Endothelial cell (in vitro differentiated cells): ENCODE measurements at regions not wholly inside any gene's neighbourhood (a gene's known extent, or its start where the extent isn't known, plus 50 kb on each side); places are given as distances from the start of the nearest gene placed in this dataset.
"Not testable (repeated sequence)": the region's sequence is repeated elsewhere in the genome, so short reads cannot be mapped to it uniquely, and the experiment has no call there.

Experiments
- DNase-seq: peaks from one replicate; pipeline ENCODE4 v3.0.0; 2021; ENCODE audit warnings: low spot score
- H3K27ac Mint-ChIP-seq: one replicate; pipeline ENCODE4 v1.8.0; 2021; ENCODE audit warnings: mixed read lengths, inconsistent platforms; ENCODE audit not compliant: unreplicated experiment
- H3K27me3 Mint-ChIP-seq: one replicate; pipeline ENCODE4 v1.8.0; 2021; ENCODE audit warnings: mild to moderate bottlenecking, moderate library complexity, mixed read lengths, inconsistent platforms; ENCODE audit not compliant: unreplicated experiment
- H3K36me3 Mint-ChIP-seq: one replicate; pipeline ENCODE4 v1.8.0; 2021; ENCODE audit warnings: mild to moderate bottlenecking, low read depth, mixed read lengths, inconsistent platforms; ENCODE audit not compliant: unreplicated experiment
- H3K4me1 Mint-ChIP-seq: one replicate; pipeline ENCODE4 v1.8.0; 2021; ENCODE audit warnings: mild to moderate bottlenecking, mixed read lengths, inconsistent platforms; ENCODE audit not compliant: unreplicated experiment
- H3K4me3 Mint-ChIP-seq: one replicate; pipeline ENCODE4 v1.8.0; 2021; ENCODE audit warnings: mild to moderate bottlenecking, mixed read lengths, inconsistent platforms; ENCODE audit not compliant: unreplicated experiment
- H3K9me3 Mint-ChIP-seq: one replicate; pipeline ENCODE4 v1.8.0; 2021; ENCODE audit warnings: mixed read lengths, inconsistent platforms; ENCODE audit not compliant: unreplicated experiment
- TF ChIP-seq, protein P1 (sequence below): fragments of 200-600 bp; sonication (generic); IDR thresholded peaks from one replicate; pipeline ENCODE4 v1.5.0; 2021; ENCODE audit warnings: antibody characterized with exemption; ENCODE audit not compliant: unreplicated experiment

DNA sequence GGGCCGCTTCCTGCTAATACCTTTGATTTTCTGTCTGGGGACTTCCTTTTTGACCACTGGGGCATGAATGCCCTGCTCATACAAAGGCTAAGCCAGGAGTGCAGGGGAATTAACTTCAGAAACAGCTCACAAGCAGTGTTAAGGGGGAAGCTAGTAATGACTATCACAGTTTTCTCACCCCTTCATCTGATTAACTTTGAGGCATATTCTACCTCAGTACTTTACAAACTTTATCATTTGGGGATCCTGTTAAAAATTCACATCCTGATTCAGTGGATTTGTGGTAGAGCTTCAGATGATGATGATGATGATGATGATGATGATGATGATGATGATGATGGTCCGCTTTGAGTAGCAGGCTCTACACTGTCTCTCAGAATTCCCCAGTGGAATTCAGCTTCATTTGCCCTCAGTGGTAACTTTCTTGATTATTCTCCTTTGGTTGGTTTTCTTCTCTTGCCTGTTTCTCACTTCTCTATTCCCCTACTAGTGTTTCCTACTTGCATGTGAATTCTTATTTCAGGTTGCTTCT lies 78.4 kb upstream of the TMEM170B start:
- DNase-seq = no peak
- peaks cover 6% of the 10 kb centered on the region for H3K4me1 Mint-ChIP-seq
- no peaks in the 10 kb centered on the region for H3K36me3 Mint-ChIP-seq
- H3K27ac Mint-ChIP-seq = no peak overlapping the region
- peaks cover 2% of the 10 kb centered on the region for H3K27me3 Mint-ChIP-seq
- TF ChIP-seq, protein P1, sequence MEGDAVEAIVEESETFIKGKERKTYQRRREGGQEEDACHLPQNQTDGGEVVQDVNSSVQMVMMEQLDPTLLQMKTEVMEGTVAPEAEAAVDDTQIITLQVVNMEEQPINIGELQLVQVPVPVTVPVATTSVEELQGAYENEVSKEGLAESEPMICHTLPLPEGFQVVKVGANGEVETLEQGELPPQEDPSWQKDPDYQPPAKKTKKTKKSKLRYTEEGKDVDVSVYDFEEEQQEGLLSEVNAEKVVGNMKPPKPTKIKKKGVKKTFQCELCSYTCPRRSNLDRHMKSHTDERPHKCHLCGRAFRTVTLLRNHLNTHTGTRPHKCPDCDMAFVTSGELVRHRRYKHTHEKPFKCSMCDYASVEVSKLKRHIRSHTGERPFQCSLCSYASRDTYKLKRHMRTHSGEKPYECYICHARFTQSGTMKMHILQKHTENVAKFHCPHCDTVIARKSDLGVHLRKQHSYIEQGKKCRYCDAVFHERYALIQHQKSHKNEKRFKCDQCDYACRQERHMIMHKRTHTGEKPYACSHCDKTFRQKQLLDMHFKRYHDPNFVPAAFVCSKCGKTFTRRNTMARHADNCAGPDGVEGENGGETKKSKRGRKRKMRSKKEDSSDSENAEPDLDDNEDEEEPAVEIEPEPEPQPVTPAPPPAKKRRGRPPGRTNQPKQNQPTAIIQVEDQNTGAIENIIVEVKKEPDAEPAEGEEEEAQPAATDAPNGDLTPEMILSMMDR = no peak
- no peaks in the 10 kb centered on the region for H3K9me3 Mint-ChIP-seq
- no peak overlapping the region for H3K4me3 Mint-ChIP-seq

DNA sequence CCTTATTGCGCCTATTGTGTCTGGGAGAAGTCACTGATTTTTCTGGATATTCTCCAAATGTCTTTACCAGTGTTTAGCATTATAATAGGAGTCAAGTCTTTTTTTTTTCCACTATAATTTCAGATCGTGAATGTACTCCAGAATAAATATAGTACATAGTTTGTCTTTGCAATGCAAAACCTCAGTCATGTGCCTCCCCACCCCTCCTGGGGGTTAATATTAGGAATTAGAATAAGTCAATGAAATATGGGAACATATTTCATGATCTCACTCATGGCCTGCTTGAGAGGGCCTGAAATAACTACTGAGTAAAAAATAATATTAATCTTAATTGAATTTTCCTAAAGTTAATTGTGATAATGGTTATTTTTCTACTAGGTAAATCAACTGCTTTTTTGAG lies 79.0 kb upstream of the TMEM170B start:
- DNase-seq = no peak
- H3K4me1 Mint-ChIP-seq = peaks cover 6% of the 10 kb centered on the region
- H3K27me3 Mint-ChIP-seq = peaks cover 2% of the 10 kb centered on the region
- no peak overlapping the region for H3K27ac Mint-ChIP-seq
- H3K36me3 Mint-ChIP-seq = no peaks in the 10 kb centered on the region
- no peak overlapping the region for H3K4me3 Mint-ChIP-seq
- TF ChIP-seq, protein P1 = no peak
- no peaks in the 10 kb centered on the region for H3K9me3 Mint-ChIP-seq

DNA sequence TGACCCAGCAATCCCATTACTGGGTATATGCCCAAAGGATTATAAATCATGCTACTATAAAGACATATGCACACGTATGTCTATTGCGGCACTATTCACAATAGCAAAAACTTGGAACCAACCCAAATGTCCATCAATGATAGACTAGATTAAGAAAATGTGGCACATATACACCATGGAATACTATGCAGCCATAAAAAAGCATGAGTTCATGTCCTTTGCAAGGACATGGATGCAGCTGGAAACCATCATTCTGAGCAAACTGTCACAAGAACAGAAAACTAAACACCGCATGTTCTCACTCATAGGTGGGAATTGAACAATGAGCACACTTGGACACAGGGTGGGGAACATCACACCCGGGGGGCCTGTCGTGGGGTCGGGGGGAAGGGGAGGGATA lies 80.1 kb upstream of the TMEM170B start:
- not testable (repeated sequence) for H3K27ac Mint-ChIP-seq, H3K4me1 Mint-ChIP-seq, H3K9me3 Mint-ChIP-seq, H3K27me3 Mint-ChIP-seq, H3K36me3 Mint-ChIP-seq, H3K4me3 Mint-ChIP-seq, DNase-seq

DNA sequence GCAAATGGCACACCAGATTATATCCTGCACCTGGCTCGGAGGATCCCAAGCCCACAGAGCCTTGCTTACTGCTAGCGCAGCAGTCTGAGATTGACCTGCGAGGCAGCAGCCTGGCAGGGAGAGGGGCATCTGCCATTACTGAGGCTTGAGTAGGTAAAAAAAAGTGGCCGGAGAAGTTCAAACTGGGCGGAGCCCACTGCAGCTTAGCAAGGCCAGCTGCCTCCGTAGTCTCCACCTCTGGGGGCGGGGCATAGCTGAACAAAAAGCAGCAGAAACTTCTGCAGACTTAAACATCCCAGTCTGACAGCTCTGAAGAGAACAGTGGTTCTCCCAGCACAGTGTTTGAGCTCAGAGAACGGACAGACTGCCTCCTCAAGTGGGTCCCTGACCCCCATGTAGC lies 85.4 kb upstream of the TMEM170B start:
- not testable (repeated sequence) for H3K27me3 Mint-ChIP-seq, H3K27ac Mint-ChIP-seq, DNase-seq

DNA sequence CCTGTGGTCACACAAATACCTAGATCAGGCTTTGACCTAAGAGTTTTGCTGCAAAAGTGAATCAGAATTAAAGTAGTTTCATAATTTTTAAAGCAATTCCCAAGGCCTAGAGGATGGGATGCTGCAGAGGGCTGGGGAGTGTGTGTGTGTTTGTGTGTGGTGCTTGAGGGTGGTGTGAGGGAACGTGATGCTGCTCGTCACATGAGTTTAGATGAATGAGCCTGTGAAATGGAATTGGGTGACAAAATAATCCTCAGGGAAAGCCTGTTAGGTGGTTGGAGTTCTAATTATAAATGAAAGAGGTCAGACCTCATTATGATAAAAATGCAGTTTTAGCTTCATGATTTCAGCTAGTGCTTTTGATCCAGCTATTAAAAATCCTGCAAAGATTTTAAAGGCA lies 87.5 kb upstream of the TMEM170B start:
- H3K27ac Mint-ChIP-seq = no peak overlapping the region
- DNase-seq = no peak
- TF ChIP-seq, protein P1 = no peak
- no peaks in the 10 kb centered on the region for H3K36me3 Mint-ChIP-seq
- peaks cover 4% of the 10 kb centered on the region for H3K27me3 Mint-ChIP-seq
- H3K4me3 Mint-ChIP-seq = no peak overlapping the region
- peaks cover 6% of the 10 kb centered on the region for H3K4me1 Mint-ChIP-seq
- H3K9me3 Mint-ChIP-seq = no peaks in the 10 kb centered on the region

More for the DNA sequence above, 85.4 kb upstream of the TMEM170B start:
- H3K4me3 Mint-ChIP-seq, H3K4me1 Mint-ChIP-seq, H3K9me3 Mint-ChIP-seq, H3K36me3 Mint-ChIP-seq: not testable (repeated sequence)

DNA sequence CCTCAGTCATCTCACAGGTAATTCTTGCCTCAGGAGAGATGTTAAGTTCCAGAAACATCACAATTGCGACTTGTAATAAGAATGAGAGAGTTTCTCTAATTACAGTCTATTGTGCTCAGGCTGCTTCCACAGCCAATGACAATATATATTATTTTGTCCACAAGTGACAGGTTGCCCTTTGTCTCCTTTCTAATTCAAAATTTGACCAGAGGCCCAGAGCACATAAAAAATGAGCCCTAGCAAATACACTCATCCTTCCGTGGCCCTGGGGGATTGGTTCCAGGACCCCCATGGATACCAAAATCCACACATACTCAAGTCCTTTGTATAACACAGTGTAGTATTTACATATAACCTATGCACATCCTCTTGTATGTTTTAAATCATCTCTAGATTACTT lies 88.1 kb upstream of the TMEM170B start:
- Mint-ChIP-seq H3K27me3 (peaks cover 3% of the 10 kb centered on the region), H3K9me3 (no peaks in the 10 kb centered on the region), H3K4me1 (peaks cover 2% of the 10 kb centered on the region), H3K27ac (no peak overlapping the region), H3K36me3 (no peaks in the 10 kb centered on the region), H3K4me3 (no peak overlapping the region)
- TF ChIP-seq, protein P1 = no peak
- no peak for DNase-seq
